DLD1 (cell line): ENCODE measurements at regions not wholly inside any gene's neighbourhood (a gene's known extent, or its start where the extent isn't known, plus 50 kb on each side); places are given as distances from the start of the nearest gene placed in this dataset.

Experiments
- in situ Hi-C: cut with HindIII; loops from 2 replicates; pipeline ENCODE4 v1.10.0; 2017; ENCODE audit warnings: low sequenced_read_pairs

- in situ Hi-C loops = no loop called here
These were observed 262.3 kb downstream of the POU4F1 start for GRCh38 chr13:78341032-78341431.

DNA sequence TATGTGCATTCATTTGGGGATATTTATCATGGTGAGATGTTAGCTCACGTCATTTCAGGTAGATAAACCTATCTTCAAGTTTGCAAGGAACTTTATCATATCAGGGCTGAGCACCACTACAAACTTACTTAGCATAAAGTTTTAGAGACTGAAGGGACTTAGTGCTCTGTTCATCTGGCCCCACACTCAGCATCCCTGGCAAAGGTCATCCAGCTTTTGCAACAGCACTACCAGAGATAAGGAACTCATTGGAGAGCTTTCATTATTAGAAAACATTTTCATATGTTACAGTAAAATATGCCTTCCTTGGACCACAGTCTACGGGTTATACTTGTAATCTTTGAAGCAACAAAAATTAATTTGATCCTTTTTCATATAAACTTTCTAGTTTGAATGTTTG is 263.4 kb downstream of the POU4F1 start:
- in situ Hi-C loops = no loop called here

DNA sequence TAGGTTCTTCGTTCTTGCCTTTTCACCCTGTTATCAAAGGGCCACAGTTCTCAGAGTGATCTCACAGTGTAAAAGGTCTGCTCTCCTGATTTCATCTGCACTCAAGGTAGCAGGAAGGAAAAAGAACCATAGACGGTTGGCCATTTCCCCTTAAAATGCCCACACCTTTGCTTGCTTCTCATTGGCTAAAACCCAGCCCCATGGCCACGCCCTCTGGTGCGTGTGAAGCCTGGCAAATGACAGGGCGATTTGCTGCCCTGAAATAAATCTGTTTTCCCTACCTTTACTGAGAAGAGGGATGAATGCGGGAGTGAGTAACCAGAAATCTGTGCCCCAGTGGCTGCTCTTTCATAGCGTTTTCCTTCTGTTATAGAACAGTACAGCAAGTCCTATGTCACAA is 269.3 kb downstream of the POU4F1 start:
- in situ Hi-C loops = no loop called here

GRCh38 chr13:78326633-78327032 is 276.7 kb downstream of the POU4F1 start:
- in situ Hi-C loops = no loop called here

DNA sequence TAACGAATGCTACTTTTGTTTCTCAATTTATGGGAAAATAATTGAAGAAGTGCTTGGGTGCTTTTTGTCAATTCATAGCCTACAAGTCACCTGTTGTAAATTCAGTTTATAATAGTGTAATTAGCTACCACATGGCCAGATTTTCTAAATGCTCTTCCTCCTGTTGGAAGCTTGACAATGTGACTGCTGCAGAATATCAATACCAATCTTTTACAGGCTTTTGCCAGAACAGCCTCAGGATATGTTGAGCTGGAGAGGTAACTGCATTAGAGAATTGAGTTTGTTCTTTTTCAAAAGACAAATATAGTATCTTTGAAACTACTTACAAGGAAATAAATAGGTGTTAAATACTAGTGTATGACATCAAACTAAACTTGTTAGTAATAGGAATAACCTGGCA is 277.8 kb downstream of the POU4F1 start:
- in situ Hi-C loops = no loop called here

DNA sequence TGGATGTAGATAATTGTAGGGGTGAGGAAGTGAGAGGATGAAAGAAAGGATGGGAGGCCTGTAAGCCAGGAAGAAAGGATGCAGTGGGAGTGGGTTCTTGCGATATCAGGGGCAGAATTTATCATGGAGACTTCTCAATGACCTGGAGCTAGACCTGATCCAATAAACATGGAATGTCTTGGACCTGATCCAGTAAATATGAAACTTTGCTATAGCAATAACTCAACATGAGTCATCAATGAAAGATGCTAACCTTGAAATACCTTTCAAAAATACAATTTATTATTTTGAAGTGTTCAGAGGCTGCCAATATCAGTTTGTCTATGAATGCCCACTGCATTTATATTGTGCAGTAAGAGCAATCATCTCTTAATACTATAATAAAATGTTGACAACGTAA is 279.5 kb downstream of the POU4F1 start:
- in situ Hi-C loops = no loop called here

GRCh38 chr13:78323040-78323439 is 280.3 kb downstream of the POU4F1 start:
- in situ Hi-C loops = no loop called here

DNA sequence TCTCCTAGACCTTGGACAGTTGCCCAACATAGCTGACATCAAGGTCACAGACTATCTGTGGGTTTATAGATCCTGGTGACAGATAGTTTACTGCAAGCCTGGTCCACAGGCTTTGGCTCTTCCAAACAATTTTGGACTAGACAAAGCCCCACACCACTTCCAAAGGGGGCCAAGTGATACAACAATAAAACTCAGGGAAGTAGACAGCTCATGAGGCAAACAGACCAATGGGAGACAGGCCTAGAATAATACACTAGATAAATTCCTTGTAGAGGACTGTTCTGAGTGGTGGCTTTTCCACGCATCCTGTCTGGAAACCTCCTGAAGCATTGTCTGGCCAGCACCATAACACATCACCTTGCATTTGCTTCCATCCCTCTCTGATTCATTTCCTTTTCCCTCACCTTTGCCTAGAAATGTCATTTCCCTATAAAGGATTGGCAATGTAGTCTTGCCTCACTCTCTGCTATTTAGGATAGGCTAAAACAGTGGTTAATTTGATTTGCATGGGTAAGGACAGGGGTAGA is 284.2 kb downstream of the POU4F1 start:
- in situ Hi-C loops = no loop called here

- in situ Hi-C loops = no loop called here
These were observed 286.3 kb downstream of the POU4F1 start for GRCh38 chr13:78317030-78317429.

DNA sequence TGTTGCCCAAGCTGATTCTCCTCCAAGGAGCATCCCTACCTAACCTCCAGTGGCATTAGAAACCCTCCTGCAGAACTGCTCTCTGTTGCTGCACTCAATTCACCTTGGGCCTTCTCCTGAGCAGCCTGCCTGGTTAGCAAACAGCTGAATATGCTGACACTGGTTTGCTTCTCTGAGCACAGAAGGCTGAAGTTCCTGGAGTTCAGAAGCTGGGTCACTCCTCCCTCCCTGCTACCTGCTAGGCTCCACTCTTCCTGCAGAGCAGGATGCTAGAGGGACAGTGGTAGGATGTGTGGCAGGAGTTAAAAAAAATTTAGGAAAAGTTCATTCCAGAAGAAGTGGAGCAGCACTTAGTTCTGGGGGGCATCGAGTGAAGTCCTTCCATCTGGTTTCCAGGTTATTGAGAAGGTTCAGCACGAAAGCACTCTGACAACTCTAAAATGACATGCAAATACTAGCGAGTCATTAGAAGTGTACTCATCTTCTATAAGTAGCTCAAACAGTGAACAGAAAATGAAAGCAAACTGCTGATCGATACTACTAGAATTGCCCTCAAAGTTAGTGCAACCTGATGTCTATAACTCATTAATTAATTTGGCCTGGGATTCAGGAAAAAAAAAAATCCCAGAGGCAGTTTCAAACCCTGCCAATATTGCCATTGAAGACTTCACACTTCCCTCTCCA is 293.7 kb downstream of the POU4F1 start:
- in situ Hi-C loops = no loop called here

DNA sequence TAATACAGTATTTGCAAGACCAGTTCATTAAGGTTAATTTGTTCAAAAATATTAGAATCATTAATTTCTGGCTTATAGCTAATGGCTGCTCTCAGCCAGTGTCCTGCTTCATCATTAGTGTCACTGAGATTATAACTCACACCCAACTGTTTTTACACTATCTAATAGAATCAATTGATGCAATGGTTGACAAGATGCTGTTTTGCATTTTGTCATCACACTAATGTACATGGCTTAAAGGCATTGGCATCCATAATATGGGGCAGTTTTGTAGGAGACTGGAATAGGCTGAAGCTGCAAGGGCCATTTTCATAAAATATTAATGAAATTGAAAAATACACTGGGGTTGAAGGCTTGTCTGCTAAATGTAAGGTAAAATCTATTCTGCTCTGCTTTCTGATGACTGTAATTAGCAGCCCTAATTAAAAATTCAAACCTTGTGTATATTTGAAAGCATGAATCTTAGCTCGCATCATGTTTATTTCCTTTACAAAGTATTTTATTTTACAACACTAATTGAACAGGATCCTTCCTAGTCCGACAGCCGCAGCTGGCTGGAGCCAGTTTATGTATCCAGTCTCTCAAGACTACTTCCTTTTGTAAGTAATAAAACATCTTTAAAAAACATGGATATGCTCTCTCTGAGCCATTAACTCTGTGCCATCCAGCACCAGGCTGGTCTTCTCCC is 296.7 kb downstream of the POU4F1 start:
- in situ Hi-C loops = no loop called here

DNA sequence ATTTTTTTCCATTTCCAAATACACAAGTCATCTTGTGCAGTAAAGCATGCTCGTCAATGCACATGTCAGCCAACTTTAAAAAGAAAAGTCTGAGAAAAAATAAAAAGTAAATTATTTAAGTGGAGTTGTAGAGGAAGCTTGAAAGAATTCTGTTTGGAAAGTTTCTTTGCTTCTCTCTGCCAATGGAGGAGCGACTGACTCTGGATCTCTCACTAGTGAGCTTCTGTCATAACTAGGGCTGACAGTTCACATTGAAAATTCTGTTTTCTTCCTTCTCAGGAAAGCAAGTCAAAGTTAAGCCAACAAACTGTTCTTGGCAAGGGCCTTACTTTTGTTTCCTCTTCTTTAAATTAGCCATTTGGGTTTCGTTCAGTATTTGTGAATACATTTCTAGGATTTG is 298.2 kb downstream of the POU4F1 start:
- in situ Hi-C loops = no loop called here

GRCh38 chr13:78299832-78300623 is 303.3 kb downstream of the POU4F1 start:
- in situ Hi-C loops = no loop called here

DNA sequence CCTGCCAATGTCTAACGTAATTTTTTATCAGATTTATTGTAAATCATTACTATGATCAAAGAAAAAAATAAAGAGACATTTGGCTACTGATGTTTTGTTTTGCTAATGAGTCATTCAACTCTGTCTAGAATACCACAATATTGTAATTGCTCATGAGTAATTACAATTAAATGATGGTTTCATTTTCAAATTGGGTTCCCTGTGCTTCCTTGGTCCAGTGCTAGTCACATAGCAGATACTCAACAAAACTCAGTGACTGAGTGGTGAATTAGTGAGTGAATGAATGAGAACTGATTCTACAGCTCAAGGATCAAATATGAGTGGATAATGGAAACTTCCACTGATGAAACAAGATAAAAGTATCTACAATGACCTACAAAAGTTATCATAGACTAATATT is 304.7 kb downstream of the POU4F1 start:
- in situ Hi-C loops = no loop called here

DNA sequence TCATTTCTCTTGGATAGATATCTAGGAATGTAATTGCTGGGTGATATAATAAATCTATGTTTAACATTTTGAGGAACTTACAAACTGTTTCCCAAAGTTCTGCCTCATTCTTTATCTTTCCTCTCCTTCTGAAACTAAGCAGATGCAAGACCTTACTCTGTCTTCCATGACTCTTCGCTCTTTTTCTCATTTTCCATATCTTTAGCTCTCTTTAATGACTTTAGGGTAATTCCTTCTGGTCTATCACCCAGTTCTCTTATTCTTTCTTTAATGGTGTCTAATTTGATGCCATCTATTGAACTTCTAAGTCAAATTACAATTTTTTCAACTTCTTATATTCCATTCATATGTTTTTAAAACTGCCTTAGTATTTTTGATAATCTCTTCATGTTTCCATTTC is 316.6 kb downstream of the POU4F1 start:
- in situ Hi-C loops = no loop called here

DNA sequence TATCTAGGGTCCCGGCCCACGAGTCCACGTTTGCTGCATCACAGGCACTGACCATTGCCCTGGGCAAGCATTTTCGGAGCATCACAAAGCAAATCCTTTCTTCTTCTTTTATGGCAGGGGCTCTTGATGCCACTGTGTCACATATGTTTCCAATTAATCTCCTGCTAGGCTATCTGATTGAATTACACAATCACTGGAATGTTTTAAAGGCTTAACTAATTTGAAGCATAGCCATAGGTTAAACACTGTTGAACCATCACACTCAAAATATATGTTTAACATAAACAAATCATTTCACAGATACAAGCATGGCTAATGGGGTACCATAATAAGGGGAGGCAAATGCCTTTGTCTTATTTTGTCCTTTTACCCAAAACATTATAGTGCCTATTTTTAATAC is 338.3 kb downstream of the POU4F1 start:
- in situ Hi-C loops = no loop called here

DNA sequence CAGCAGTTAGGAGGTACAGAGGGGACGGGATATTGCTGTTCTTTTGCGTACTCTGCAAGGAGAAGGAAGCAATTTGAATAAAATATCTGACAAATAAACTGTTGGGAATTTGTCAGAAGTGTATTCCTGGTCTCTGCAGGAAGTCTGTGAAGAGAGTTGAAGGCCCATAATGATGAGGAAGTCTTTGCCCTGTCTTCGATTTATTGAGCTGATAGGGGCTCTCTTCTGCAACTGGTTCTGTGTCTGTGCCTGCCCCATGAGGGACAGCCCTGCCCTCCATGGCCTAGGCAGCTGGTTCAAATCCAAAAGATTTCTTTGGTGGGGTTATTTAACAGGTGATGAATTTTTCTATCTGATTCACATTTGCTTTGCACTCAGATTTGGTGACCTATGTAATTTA is 339.7 kb upstream of the EDNRB start:
- in situ Hi-C loops = loop anchor here (5.0 kb wide), 1 partner anchor 34 kb away; no protein-coding TSS in a partner anchor

GRCh38 chr13:78256484-78256883 is 337.9 kb upstream of the EDNRB start:
- in situ Hi-C loops = loop anchor here (5.0 kb wide), 1 partner anchor 36 kb away; no protein-coding TSS in a partner anchor

DNA sequence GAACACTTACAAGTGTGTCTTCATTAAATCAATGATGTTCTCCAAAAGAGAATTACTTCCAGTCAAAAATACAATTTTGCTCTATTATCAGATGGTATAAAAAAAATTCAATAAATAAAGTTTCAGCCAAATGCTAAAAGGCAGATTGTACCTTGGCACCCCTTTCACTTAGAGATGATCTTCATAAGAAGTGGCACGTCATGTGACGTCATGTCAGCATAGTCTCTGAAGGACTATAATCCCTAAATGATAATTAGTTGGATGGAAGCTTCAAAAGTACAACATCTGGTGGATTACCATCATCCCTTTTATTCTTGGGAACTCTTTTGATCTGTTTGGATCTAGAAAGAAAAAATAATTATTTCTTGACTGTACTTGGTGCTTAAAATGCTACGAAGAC is 335.5 kb upstream of the EDNRB start:
- in situ Hi-C loops = no loop called here

DNA sequence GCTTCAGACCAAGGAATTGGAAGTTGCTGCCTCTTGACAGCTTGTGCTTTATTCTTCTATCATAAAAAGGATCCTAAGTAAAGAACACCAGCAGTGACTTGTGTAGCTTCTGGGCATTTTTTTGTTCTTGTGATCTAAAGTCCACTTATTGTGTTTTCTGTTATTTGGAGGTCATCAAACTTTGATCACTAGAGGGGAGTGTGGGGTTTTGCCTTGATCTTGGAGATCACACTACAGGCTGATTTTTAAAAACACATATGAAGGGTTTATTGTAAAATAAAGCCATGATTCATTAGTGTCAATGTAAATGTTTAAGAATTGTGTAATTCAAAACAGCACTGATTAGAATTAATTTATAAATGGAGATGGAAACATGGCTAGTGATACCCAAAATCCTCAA is 328.7 kb upstream of the EDNRB start:
- in situ Hi-C loops = no loop called here

DNA sequence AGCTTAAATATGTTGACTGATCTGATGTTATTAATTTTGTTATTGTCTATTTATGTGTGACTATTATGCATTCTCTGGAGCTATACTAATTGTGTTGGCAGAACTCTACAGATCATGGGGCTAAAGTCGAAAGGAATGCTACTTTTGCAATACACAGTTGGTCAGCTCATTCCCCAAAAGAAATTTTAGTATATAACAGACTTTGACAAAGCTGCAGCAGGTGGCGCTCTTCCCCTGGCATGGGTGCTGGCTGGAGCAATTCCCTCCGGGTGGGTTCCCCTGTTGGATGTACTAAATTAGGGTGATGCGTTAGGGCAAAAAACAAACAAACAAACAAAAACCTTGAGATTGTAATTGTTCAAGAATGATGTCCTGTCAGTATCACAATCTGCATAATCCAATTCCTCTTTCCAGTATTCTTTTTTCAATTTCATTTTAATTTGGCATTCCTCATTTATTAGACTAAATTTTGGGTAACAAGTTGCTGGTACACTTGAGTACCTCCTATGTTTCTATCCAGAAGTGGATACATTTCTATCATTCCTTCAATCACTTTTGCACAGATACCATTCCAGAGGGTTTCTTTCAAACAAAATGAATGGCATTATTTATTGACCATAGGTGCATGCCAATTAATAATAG is 322.8 kb upstream of the EDNRB start:
- in situ Hi-C loops = no loop called here
